NT2/D1 (cell line): ENCODE measurements at regions not wholly inside any gene's neighbourhood (a gene's known extent, or its start where the extent isn't known, plus 50 kb on each side); places are given as distances from the start of the nearest gene placed in this dataset.

Experiments used
- DNase-seq: peaks from one replicate; pipeline ENCODE4 v3.0.0-alpha.2; 2011; ENCODE audit warnings: low read depth, low spot score
- H3K27me3 ChIP-seq: 2 replicates; pipeline ENCODE4 v1.6.0; 2011; ENCODE audit warnings: mild to moderate bottlenecking; ENCODE audit not compliant: insufficient read length, insufficient read depth
- H3K36me3 ChIP-seq: 2 replicates; pipeline ENCODE4 v1.6.1; 2011; ENCODE audit warnings: mild to moderate bottlenecking, low read length, mixed read lengths; ENCODE audit not compliant: insufficient read depth, insufficient read length
- H3K4me1 ChIP-seq: 2 replicates; pipeline ENCODE4 v1.5.1; 2011; ENCODE audit not compliant: insufficient read depth, insufficient read length
- H3K4me3 ChIP-seq: 2 replicates; pipeline ENCODE4 v1.5.1; 2011; ENCODE audit warnings: low read depth; ENCODE audit not compliant: insufficient read length
- H3K9ac ChIP-seq: 2 replicates; pipeline ENCODE4 v1.6.0; 2011; ENCODE audit warnings: low read depth; ENCODE audit not compliant: insufficient read length
- H3K9me3 ChIP-seq: 2 replicates; pipeline ENCODE4 v1.5.1; 2011; ENCODE audit warnings: mild to moderate bottlenecking, low read length; ENCODE audit not compliant: insufficient read depth
- SUZ12 ChIP-seq: IDR thresholded peaks from 2 replicates; pipeline ENCODE4 v1.6.1; 2011; ENCODE audit not compliant: insufficient read length, insufficient read depth; ENCODE audit errors: extremely low read depth
- YY1 ChIP-seq: IDR thresholded peaks from 2 replicates; pipeline ENCODE4 v1.6.1; 2011; ENCODE audit not compliant: insufficient read length, insufficient read depth
- ZNF274 ChIP-seq: IDR thresholded peaks from 2 replicates; pipeline ENCODE4 v1.6.1; 2011; ENCODE audit warnings: mild to moderate bottlenecking, low read depth, low read length

- no peak for DNase-seq
- no peaks in the 10 kb centered on the region for H3K4me1 ChIP-seq
- no peak overlapping the region for H3K9ac ChIP-seq
- no peak for TF ChIP-seq YY1
- no peak for TF ChIP-seq ZNF274
- no peak for TF ChIP-seq SUZ12
- H3K27me3 ChIP-seq = no peaks in the 10 kb centered on the region
- H3K9me3 ChIP-seq = no peaks in the 10 kb centered on the region; the same call in 1 of the 2 replicates
- H3K36me3 ChIP-seq = no peaks in the 10 kb centered on the region
- H3K4me3 ChIP-seq = no peak overlapping the region
Observed at GRCh38 chr4:23943478-23943877, 53.6 kb upstream of the PPARGC1A start.

- Histone ChIP-seq H3K4me3 (no peak overlapping the region), H3K27me3 (no peaks in the 10 kb centered on the region), H3K9me3 (no peaks in the 10 kb centered on the region; the same call in 1 of the 2 replicates), H3K9ac (no peak overlapping the region), H3K36me3 (no peaks in the 10 kb centered on the region), H3K4me1 (no peaks in the 10 kb centered on the region)
- TF ChIP-seq YY1 = no peak
- no peak for TF ChIP-seq ZNF274
- no peak for TF ChIP-seq SUZ12
- no peak for DNase-seq
Observed at GRCh38 chr4:23942471-23942870, 52.6 kb upstream of the PPARGC1A start.
